Kidney (tissue), 13 donors: ENCODE measurements at regions not wholly inside any gene's neighbourhood (a gene's known extent, or its start where the extent isn't known, plus 50 kb on each side); places are given as distances from the start of the nearest gene placed in this dataset.

ENCODE experiments used
- DNase-seq, 5 donors: peaks; one replicate each; pipeline ENCODE4 v3.0.0-alpha.2; 2013 to 2020
- FAIRE-seq: peaks from 2 replicates; lab custom pipeline; 2012; peaks lifted over from hg19 to GRCh38; lab: Jason Lieb, UNC
- H3K27ac ChIP-seq, 2 donors: one replicate each; pipeline ENCODE4 v1.7.0; 2013; ENCODE audit warnings: low read depth in 2 of 2, low read length in 2 of 2, inconsistent platforms in 1 of 2
- H3K27me3 ChIP-seq: one replicate; pipeline ENCODE4 v1.7.1; 2013; ENCODE audit warnings: low read length, inconsistent platforms; ENCODE audit not compliant: control insufficient read depth, insufficient read depth
- H3K36me3 ChIP-seq, 3 donors: one replicate each; pipeline versions ENCODE4 v1.7.0 to v1.7.1; 2013; ENCODE audit warnings: low read length in 3 of 3, control low read depth in 1 of 3, inconsistent platforms in 1 of 3; ENCODE audit not compliant: insufficient read depth in 3 of 3, control insufficient read depth in 2 of 3
- H3K4me1 ChIP-seq, 3 donors: one replicate each; pipeline versions ENCODE4 v1.7.0 to v1.7.1; 2013; ENCODE audit warnings: low read length in 3 of 3, inconsistent platforms in 1 of 3, low read depth in 1 of 3; ENCODE audit not compliant: control insufficient read depth in 2 of 3, insufficient read depth in 2 of 3
- H3K4me3 ChIP-seq, 3 donors: one replicate each; pipeline versions ENCODE4 v1.7.0 to v1.8.1; 2013; ENCODE audit warnings: low read length in 3 of 3, control low read depth in 1 of 3, inconsistent platforms in 1 of 3
- H3K9ac ChIP-seq, 3 donors: one replicate each; pipeline versions ENCODE4 v1.7.0 to v1.7.1; 2013; ENCODE audit warnings: low read length in 3 of 3, control low read depth in 1 of 3, inconsistent platforms in 1 of 3
- H3K9me3 ChIP-seq, 3 donors: one replicate each; pipeline versions ENCODE4 v1.7.0 to v1.7.1; 2013; ENCODE audit warnings: low read length in 3 of 3, control low read depth in 1 of 3, inconsistent platforms in 1 of 3; ENCODE audit not compliant: control insufficient read depth in 2 of 3, insufficient read depth in 1 of 3
- intact Hi-C: fragments of 100-400 bp; cut with DNase I; formaldehyde crosslinking; loops from one replicate; pipeline ENCODE4 v1.11.1; 2022
- TF ChIP-seq, protein P1 (sequence below): IDR thresholded peaks from 3 replicates; pipeline ENCODE4 v1.5.1; 2012; ENCODE audit warnings: mild to moderate bottlenecking, moderate library complexity, borderline replicate concordance; ENCODE audit not compliant: insufficient read depth; ENCODE audit errors: extremely low read depth
- donor health status: control.
- donor health status: control.
- donor health status: control.
- donor health status: control.
- donor health status: control.
- donor health status: DM: yes; HTN: yes; CAD: no.
- donor health status: Normal renal cell carcinoma (clear cell type).

DNA sequence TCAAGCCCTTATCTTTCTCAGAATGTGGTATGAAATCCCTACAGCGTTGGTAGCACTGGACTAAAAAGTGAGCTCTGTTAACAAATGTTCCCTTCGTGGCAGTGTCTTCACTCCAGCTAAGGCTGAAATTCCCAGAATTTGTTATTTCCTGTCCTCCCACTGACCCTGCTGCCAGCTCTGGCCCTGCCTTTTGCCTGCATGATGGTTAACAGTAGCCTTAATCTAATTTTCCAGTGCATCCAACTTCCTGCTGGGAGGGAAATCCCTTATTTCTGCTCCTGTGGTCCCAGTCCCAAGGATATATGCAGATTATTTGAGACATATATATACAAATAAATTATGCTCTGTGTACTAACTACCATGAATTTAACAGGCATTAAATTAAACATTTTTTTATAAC is 157.2 kb upstream of the CARMIL1 start:
- Histone ChIP-seq H3K9me3 (no peaks in the 10 kb centered on the region), H3K9ac (no peak overlapping the region), H3K27ac (peak overlapping the region; percentile 21 to 29), H3K36me3 (no peaks in the 10 kb centered on the region), H3K27me3 (no peaks in the 10 kb centered on the region), H3K4me1 (peaks cover 0 to 2% (median 0%) of the 10 kb centered on the region in 3 donors), H3K4me3 (no peak overlapping the region)
- intact Hi-C loops: no loop called here
- TF ChIP-seq, protein P1, sequence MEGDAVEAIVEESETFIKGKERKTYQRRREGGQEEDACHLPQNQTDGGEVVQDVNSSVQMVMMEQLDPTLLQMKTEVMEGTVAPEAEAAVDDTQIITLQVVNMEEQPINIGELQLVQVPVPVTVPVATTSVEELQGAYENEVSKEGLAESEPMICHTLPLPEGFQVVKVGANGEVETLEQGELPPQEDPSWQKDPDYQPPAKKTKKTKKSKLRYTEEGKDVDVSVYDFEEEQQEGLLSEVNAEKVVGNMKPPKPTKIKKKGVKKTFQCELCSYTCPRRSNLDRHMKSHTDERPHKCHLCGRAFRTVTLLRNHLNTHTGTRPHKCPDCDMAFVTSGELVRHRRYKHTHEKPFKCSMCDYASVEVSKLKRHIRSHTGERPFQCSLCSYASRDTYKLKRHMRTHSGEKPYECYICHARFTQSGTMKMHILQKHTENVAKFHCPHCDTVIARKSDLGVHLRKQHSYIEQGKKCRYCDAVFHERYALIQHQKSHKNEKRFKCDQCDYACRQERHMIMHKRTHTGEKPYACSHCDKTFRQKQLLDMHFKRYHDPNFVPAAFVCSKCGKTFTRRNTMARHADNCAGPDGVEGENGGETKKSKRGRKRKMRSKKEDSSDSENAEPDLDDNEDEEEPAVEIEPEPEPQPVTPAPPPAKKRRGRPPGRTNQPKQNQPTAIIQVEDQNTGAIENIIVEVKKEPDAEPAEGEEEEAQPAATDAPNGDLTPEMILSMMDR: no peak
- DNase-seq (peak in 3 of 5 donors; percentile 8 to 73 (median 41)), FAIRE-seq (no peak)

DNA sequence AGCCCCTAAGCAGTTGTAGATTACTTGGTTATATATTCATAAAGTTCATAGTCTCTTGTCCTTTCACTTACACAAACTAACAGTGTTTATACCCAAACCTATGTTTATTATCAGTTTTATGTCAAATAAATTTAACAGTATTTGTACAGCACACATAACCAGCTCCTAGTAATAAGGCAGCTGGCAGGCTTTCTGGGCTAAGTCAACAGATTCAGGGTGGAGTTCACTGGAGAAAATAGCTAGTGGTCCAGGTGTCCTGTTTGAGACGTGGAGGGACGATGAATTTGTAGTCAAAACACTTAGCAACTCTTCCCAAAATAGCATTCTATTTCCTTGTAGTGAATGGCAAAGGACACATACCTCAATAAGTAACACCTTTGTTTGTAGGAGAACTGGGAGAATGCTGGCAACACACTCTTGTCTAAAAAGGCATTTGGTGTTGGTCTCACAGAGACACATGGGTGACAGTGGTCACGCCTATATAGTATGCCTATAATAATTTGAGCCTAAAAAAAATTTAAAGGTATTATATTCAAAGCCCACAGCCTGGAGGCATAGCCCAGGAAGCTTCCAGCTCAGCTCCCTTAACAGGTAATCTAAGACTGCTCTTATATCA is 156.4 kb upstream of the CARMIL1 start:
- no peak overlapping the region for H3K9ac ChIP-seq
- no peak for DNase-seq
- no peaks in the 10 kb centered on the region for H3K36me3 ChIP-seq
- no peak for FAIRE-seq
- intact Hi-C loops: no loop called here
- H3K9me3 ChIP-seq: no peaks in the 10 kb centered on the region
- peak overlapping the region; percentile 23 to 33 for H3K27ac ChIP-seq
- H3K27me3 ChIP-seq: no peaks in the 10 kb centered on the region
- peaks cover 0 to 2% (median 0%) of the 10 kb centered on the region in 3 donors for H3K4me1 ChIP-seq
- TF ChIP-seq, protein P1: no peak
- no peak overlapping the region for H3K4me3 ChIP-seq

DNA sequence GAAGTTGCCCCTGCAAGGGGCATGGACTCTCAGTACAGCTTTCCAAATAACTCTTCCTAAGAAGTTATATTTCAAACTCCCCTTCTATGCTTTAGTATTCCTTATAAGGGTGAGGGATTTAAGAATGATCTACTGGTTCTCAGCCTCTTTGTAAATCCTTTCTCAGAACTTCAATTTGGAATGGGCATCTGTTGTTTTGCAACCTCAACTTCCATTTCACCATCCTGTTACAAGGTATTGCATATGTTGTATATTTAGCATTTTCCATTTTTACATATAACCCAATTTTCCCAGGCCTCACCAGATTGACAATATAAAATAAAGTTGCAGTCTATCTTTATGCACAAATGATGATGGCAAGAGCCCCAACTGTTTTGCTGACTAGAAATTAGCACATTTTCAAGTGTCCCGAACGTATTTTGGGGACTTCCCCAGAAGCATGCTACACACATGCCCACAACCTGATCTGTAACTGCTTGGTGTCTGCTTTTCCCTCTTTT is 154.9 kb upstream of the CARMIL1 start:
- DNase-seq (no peak), FAIRE-seq (no peak)
- Histone ChIP-seq H3K27ac (no peak overlapping the region), H3K4me1 (peaks cover 0 to 2% (median 0%) of the 10 kb centered on the region in 3 donors), H3K9ac (no peak overlapping the region), H3K4me3 (no peak overlapping the region), H3K36me3 (no peaks in the 10 kb centered on the region), H3K27me3 (no peaks in the 10 kb centered on the region), H3K9me3 (no peaks in the 10 kb centered on the region)
- TF ChIP-seq, protein P1: no peak
- intact Hi-C loops: no loop called here
